ENCODE measurements at regions not wholly inside any gene's neighbourhood (a gene's known extent, or its start where the extent isn't known, plus 50 kb on each side); places are given as distances from the start of the nearest gene placed in this dataset.

- Histone ChIP-seq H3K79me2 (ENCODE audit: control insufficient read depth, insufficient read depth, low read length) (no peaks in the 10 kb centered on the region), H3K4me2 (ENCODE audit: control insufficient read depth, insufficient read depth) (no peak overlapping the region), H3K4me3 (no peak overlapping the region), H3K27me3 (replicated peaks in 1 of 2; ENCODE audit: control insufficient read depth in 2 of 2, insufficient read depth in 2 of 2, low read length in 1 of 2) (no peaks in the 10 kb centered on the region), H3K9me3 (replicated peaks; ENCODE audit: control insufficient read depth, insufficient read depth, low read length) (no peaks in the 10 kb centered on the region), H4K20me1 (ENCODE audit: control insufficient read depth, insufficient read depth) (no peaks in the 10 kb centered on the region), H3K4me1 (ENCODE audit: control insufficient read depth, insufficient read depth, low read length) (no peaks in the 10 kb centered on the region), H3K9ac (ENCODE audit: control insufficient read depth, insufficient read depth, low read length) (no peak overlapping the region), H3K27ac (ENCODE audit: control insufficient read depth, insufficient read depth) (no peak overlapping the region), H2AFZ (ENCODE audit: control insufficient read depth, low read depth, low read length) (no peak overlapping the region), H3K36me3 (ENCODE audit: control insufficient read depth in 2 of 2, insufficient read depth in 2 of 2, low read length in 1 of 2) (no peaks in the 10 kb centered on the region)
- CTCF ChIA-PET, result no interaction called here
- FAIRE-seq, result no peak
- POLR2A ChIA-PET, result no interaction called here
- RAD21 ChIA-PET (ENCODE audit: unreplicated experiment), result no interaction called here
- SMC1A ChIA-PET (ENCODE audit: uncharacterized antibody, unreplicated experiment), result no interaction called here
- in situ Hi-C loops (cut with MboI) (no loop called here), intact Hi-C loops (cut with micrococcal nuclease; ENCODE audit: unreplicated experiment) (no loop called here)
- DNase-seq (ENCODE audit: low read depth, low spot score), result no peak
- ATAC-seq, result no peak
- BruUV-seq (replicated peaks), result no TSS peak
- no peak for TF ChIP-seq GABPA (IDR thresholded peaks at IDR 0.05; ENCODE audit: low read depth)
- no peak for TF ChIP-seq SIX5 (IDR thresholded peaks at IDR 0.05; ENCODE audit: low read depth, low read length, severe bottlenecking)
- TF ChIP-seq, protein P1, sequence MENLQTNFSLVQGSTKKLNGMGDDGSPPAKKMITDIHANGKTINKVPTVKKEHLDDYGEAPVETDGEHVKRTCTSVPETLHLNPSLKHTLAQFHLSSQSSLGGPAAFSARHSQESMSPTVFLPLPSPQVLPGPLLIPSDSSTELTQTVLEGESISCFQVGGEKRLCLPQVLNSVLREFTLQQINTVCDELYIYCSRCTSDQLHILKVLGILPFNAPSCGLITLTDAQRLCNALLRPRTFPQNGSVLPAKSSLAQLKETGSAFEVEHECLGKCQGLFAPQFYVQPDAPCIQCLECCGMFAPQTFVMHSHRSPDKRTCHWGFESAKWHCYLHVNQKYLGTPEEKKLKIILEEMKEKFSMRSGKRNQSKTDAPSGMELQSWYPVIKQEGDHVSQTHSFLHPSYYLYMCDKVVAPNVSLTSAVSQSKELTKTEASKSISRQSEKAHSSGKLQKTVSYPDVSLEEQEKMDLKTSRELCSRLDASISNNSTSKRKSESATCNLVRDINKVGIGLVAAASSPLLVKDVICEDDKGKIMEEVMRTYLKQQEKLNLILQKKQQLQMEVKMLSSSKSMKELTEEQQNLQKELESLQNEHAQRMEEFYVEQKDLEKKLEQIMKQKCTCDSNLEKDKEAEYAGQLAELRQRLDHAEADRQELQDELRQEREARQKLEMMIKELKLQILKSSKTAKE (IDR thresholded peaks at IDR 0.05; ENCODE audit: low read depth, poor library complexity, severe bottlenecking), result no peak
- TF ChIP-seq SRF (IDR thresholded peaks at IDR 0.05; ENCODE audit: low read depth in 2 of 2, low read length in 2 of 2), result no peak
- TF ChIP-seq POLR2AphosphoS2 (IDR thresholded peaks at IDR 0.05; ENCODE audit: low read depth, low read length), result no peak
- TF ChIP-seq MYC (IDR thresholded peaks at IDR 0.05; ENCODE audit: insufficient read depth, insufficient read length, insufficient replicate concordance, low read length, severe bottlenecking), result no peak
- TF ChIP-seq MEF2A (IDR thresholded peaks at IDR 0.05; ENCODE audit: insufficient read depth, low read depth, low read length), result no peak
- TF ChIP-seq NFIC (IDR thresholded peaks at IDR 0.05; ENCODE audit: low read depth, low read length), result no peak
- no peak for TF ChIP-seq JUND (IDR thresholded peaks at IDR 0.05; ENCODE audit: low read depth, low read length)
- TF ChIP-seq PKNOX1 (IDR thresholded peaks at IDR 0.05), result no peak
- TF ChIP-seq, protein P2, sequence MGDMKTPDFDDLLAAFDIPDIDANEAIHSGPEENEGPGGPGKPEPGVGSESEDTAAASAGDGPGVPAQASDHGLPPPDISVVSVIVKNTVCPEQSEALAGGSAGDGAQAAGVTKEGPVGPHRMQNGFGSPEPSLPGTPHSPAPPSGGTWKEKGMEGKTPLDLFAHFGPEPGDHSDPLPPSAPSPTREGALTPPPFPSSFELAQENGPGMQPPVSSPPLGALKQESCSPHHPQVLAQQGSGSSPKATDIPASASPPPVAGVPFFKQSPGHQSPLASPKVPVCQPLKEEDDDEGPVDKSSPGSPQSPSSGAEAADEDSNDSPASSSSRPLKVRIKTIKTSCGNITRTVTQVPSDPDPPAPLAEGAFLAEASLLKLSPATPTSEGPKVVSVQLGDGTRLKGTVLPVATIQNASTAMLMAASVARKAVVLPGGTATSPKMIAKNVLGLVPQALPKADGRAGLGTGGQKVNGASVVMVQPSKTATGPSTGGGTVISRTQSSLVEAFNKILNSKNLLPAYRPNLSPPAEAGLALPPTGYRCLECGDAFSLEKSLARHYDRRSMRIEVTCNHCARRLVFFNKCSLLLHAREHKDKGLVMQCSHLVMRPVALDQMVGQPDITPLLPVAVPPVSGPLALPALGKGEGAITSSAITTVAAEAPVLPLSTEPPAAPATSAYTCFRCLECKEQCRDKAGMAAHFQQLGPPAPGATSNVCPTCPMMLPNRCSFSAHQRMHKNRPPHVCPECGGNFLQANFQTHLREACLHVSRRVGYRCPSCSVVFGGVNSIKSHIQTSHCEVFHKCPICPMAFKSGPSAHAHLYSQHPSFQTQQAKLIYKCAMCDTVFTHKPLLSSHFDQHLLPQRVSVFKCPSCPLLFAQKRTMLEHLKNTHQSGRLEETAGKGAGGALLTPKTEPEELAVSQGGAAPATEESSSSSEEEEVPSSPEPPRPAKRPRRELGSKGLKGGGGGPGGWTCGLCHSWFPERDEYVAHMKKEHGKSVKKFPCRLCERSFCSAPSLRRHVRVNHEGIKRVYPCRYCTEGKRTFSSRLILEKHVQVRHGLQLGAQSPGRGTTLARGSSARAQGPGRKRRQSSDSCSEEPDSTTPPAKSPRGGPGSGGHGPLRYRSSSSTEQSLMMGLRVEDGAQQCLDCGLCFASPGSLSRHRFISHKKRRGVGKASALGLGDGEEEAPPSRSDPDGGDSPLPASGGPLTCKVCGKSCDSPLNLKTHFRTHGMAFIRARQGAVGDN (IDR thresholded peaks at IDR 0.05), result no peak
- no peak for TF ChIP-seq BCLAF1 (IDR thresholded peaks at IDR 0.05)
Measured at GRCh38 chr1:83798965-83799364, 200.0 kb downstream of the TTLL7 start.
